Progenitor cell of endocrine pancreas (in vitro differentiated cells): ENCODE measurements at regions not wholly inside any gene's neighbourhood (a gene's known extent, or its start where the extent isn't known, plus 50 kb on each side); places are given as distances from the start of the nearest gene placed in this dataset.

Source experiments
- DNase-seq: peaks from one replicate; pipeline ENCODE4 v3.0.0; 2021; ENCODE audit warnings: low spot score; ENCODE audit not compliant: unreplicated experiment
- H3K27ac Mint-ChIP-seq: 2 replicates; pipeline ENCODE4 v1.8.0; 2021; ENCODE audit warnings: mild to moderate bottlenecking, moderate library complexity, mixed read lengths
- H3K27me3 Mint-ChIP-seq: 2 replicates; pipeline ENCODE4 v1.8.0; 2021; ENCODE audit warnings: mixed read lengths
- H3K36me3 Mint-ChIP-seq: 2 replicates; pipeline ENCODE4 v1.8.0; 2022; ENCODE audit warnings: mixed read lengths; ENCODE audit not compliant: insufficient read depth
- H3K4me1 Mint-ChIP-seq: 2 replicates; pipeline ENCODE4 v1.8.0; 2021; ENCODE audit warnings: low read depth, mixed read lengths
- H3K4me3 Mint-ChIP-seq: 2 replicates; pipeline ENCODE4 v1.8.0; 2021; ENCODE audit warnings: low read depth, mild to moderate bottlenecking, moderate library complexity, mixed read lengths
- H3K9me3 Mint-ChIP-seq: 2 replicates; pipeline ENCODE4 v1.8.0; 2021; ENCODE audit warnings: low read depth, mixed read lengths
- CTCF ChIP-seq: fragments of 200-600 bp; sonication (generic); IDR thresholded peaks from one replicate; pipeline ENCODE4 v1.5.0; 2021; ENCODE audit warnings: antibody characterized with exemption, mild to moderate bottlenecking; ENCODE audit not compliant: unreplicated experiment

DNA sequence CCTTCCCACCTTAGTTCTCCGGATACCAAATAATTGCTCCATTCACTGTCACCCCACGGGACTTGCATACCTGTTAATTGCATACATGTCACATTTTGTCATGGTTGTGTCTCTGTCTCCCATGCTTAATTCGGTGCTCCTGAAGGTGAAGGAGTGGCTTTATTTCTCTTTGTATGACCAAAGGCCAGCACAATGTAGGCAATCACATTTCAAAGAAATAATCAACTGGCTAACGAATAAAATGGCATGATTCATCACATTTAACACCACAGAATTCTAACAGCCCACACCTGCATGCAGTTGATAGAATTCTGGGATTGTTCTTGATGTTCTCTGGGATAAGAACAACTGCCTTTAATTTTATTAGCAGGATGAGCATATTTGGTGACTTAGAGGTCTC lies 59.3 kb downstream of the ATXN3L start:
- no peak overlapping the region for H3K27ac Mint-ChIP-seq
- H3K27me3 Mint-ChIP-seq, result no peaks in the 10 kb centered on the region
- no peak for TF ChIP-seq CTCF
- H3K4me3 Mint-ChIP-seq, result no peak overlapping the region
- H3K36me3 Mint-ChIP-seq, result no peaks in the 10 kb centered on the region
- peaks cover 11% of the 10 kb centered on the region for H3K9me3 Mint-ChIP-seq
- H3K4me1 Mint-ChIP-seq, result no peaks in the 10 kb centered on the region
- no peak for DNase-seq

- H3K4me3 Mint-ChIP-seq, result no peak overlapping the region
- no peak overlapping the region for H3K27ac Mint-ChIP-seq
- DNase-seq, result no peak
- no peaks in the 10 kb centered on the region for H3K36me3 Mint-ChIP-seq
- no peaks in the 10 kb centered on the region for H3K4me1 Mint-ChIP-seq
- peaks cover 18% of the 10 kb centered on the region for H3K9me3 Mint-ChIP-seq
- no peaks in the 10 kb centered on the region for H3K27me3 Mint-ChIP-seq
- TF ChIP-seq CTCF, result no peak
These were observed 61.1 kb downstream of the ATXN3L start for GRCh38 chrX:13258725-13259124.

- no peak for DNase-seq
- Mint-ChIP-seq H3K4me3 (no peak overlapping the region), H3K36me3 (no peaks in the 10 kb centered on the region), H3K9me3 (peaks cover 22% of the 10 kb centered on the region), H3K27ac (no peak overlapping the region), H3K27me3 (no peaks in the 10 kb centered on the region), H3K4me1 (no peaks in the 10 kb centered on the region)
- TF ChIP-seq CTCF, result no peak
These were observed 61.8 kb downstream of the ATXN3L start for GRCh38 chrX:13258052-13258444.

- Mint-ChIP-seq H3K27ac (no peak overlapping the region), H3K9me3 (peaks cover 26% of the 10 kb centered on the region), H3K4me1 (no peaks in the 10 kb centered on the region), H3K4me3 (no peak overlapping the region), H3K36me3 (no peaks in the 10 kb centered on the region), H3K27me3 (no peaks in the 10 kb centered on the region)
- DNase-seq, result no peak
- no peak for TF ChIP-seq CTCF
These were observed 62.4 kb downstream of the ATXN3L start for GRCh38 chrX:13257223-13258051.

DNA sequence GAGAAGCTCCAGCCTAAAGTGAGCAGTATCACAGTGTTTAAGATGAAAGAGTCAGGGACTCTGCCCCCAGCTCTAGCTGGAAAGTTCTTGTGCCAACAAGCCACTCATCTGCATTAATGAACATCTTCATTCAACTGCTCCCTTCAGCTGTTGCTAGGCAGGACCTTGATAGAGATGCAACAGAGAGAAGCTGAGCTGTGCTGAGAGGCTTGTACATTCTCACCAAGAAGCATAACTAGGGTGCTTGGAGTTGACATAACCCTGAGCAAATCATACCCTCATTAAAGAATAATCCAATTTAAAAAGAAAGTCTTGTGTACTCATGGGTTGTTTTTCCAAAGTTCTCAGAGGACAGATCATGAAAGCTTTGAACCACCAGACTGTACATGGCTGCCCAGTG lies 63.2 kb downstream of the ATXN3L start:
- Mint-ChIP-seq H3K4me3 (no peak overlapping the region), H3K27me3 (no peaks in the 10 kb centered on the region), H3K4me1 (no peaks in the 10 kb centered on the region), H3K36me3 (no peaks in the 10 kb centered on the region), H3K9me3 (peaks cover 26% of the 10 kb centered on the region), H3K27ac (no peak overlapping the region)
- TF ChIP-seq CTCF, result no peak
- no peak for DNase-seq
